NCI-H748 (cell line): ENCODE measurements at regions not wholly inside any gene's neighbourhood (a gene's known extent, or its start where the extent isn't known, plus 50 kb on each side); places are given as distances from the start of the nearest gene placed in this dataset.

ENCODE experiments used
- DNase-seq: peaks from one replicate; lab custom pipeline; 2025; ENCODE audit not compliant: unreplicated experiment; lab: John Stamatoyannopoulos, UW

- DNase-seq: no peak
Observed at GRCh38 chr3:65118912-65119499, 431.2 kb upstream of the ADAMTS9 start.

- no peak for DNase-seq
Observed at GRCh38 chr3:65114041-65114440, 426.2 kb upstream of the ADAMTS9 start.

GRCh38 chr3:65112751-65113300, 425.0 kb upstream of the ADAMTS9 start:
- no peak for DNase-seq

GRCh38 chr3:65110661-65111060, 422.9 kb upstream of the ADAMTS9 start:
- DNase-seq: no peak

GRCh38 chr3:65109966-65110500, 422.2 kb upstream of the ADAMTS9 start:
- DNase-seq: no peak

- DNase-seq: no peak
Observed at GRCh38 chr3:65107174-65107573, 419.4 kb upstream of the ADAMTS9 start.

- DNase-seq: no peak
Observed at GRCh38 chr3:65101450-65101849, 413.6 kb upstream of the ADAMTS9 start.

GRCh38 chr3:65098400-65098799, 410.6 kb upstream of the ADAMTS9 start:
- DNase-seq: no peak

GRCh38 chr3:65096110-65096745, 408.4 kb upstream of the ADAMTS9 start:
- no peak for DNase-seq

- no peak for DNase-seq
Observed at GRCh38 chr3:65094723-65095122, 406.9 kb upstream of the ADAMTS9 start.

- DNase-seq: no peak
Observed at GRCh38 chr3:65093641-65094040, 405.8 kb upstream of the ADAMTS9 start.

- no peak for DNase-seq
Observed at GRCh38 chr3:65091565-65091964, 403.8 kb upstream of the ADAMTS9 start.

GRCh38 chr3:65083240-65083639, 395.4 kb upstream of the ADAMTS9 start:
- no peak for DNase-seq

GRCh38 chr3:65081536-65081935, 393.7 kb upstream of the ADAMTS9 start:
- DNase-seq: no peak

- no peak for DNase-seq
Observed at GRCh38 chr3:65080432-65080831, 392.6 kb upstream of the ADAMTS9 start.

- DNase-seq: no peak
Observed at GRCh38 chr3:65079560-65079959, 391.8 kb upstream of the ADAMTS9 start.

- DNase-seq: no peak
Observed at GRCh38 chr3:65078748-65079147, 390.9 kb upstream of the ADAMTS9 start.

- DNase-seq: no peak
Observed at GRCh38 chr3:65077124-65077523, 389.3 kb upstream of the ADAMTS9 start.

GRCh38 chr3:65070968-65071367, 383.2 kb upstream of the ADAMTS9 start:
- no peak for DNase-seq

GRCh38 chr3:65060904-65061303, 373.1 kb upstream of the ADAMTS9 start:
- no peak for DNase-seq

- no peak for DNase-seq
Observed at GRCh38 chr3:65052101-65052500, 364.3 kb upstream of the ADAMTS9 start.

GRCh38 chr3:65048151-65048550, 360.4 kb upstream of the ADAMTS9 start:
- no peak for DNase-seq

- DNase-seq: no peak
Observed at GRCh38 chr3:65045138-65045537, 357.3 kb upstream of the ADAMTS9 start.
